HepG2 (cell line): ENCODE measurements at regions not wholly inside any gene's neighbourhood (a gene's known extent, or its start where the extent isn't known, plus 50 kb on each side); places are given as distances from the start of the nearest gene placed in this dataset.

ENCODE experiments used
- ATAC-seq: fragments of 200-7000 bp; cut with Tn5 transposase; 3 replicates; pipeline ENCODE4 v1.9.1; 2020; ENCODE audit warnings: mild to moderate bottlenecking, moderate library complexity
- BruUV-seq: library from RNA; stranded (reverse); fragments of 400-500 nt; replicated peaks from 2 replicates; lab custom pipeline; 2021; lab: Mats Ljungman, UMichigan
- CTCF ChIA-PET: fragments of 300-600 bp; formaldehyde crosslinking; extraction: SDS; loops from one replicate; lab custom pipeline; 2021; ENCODE audit warnings: low total read pairs, inconsistent platforms, low intra/inter-chr PET ratio; lab: Yijun Ruan, JAX
- POLR2A ChIA-PET: fragments of 350-600 bp; sonication (Branson Sonifier 250); formaldehyde crosslinking; loops from one replicate; lab custom pipeline; 2020; ENCODE audit warnings: antibody characterized with exemption, inconsistent platforms; lab: Yijun Ruan, JAX
- DNase-seq: peaks from one replicate; pipeline ENCODE4 v3.0.0-alpha.2; 2015; ENCODE audit warnings: low spot score
- FAIRE-seq: peaks from 3 replicates; lab custom pipeline; 2011; peaks lifted over from hg19 to GRCh38; lab: Jason Lieb, UNC
- H2AFZ ChIP-seq: one replicate; pipeline ENCODE4 v1.6.1; 2011; ENCODE audit warnings: low read length, inconsistent platforms
- H3K27ac ChIP-seq: fragments of 300-600 bp; 3 replicates; pipeline ENCODE4 v1.8.0; 2011; ENCODE audit warnings: mixed run types, mild to moderate bottlenecking, mixed read lengths, low read length, inconsistent platforms; ENCODE audit not compliant: insufficient read depth; ENCODE audit errors: extremely low read length
- H3K27me3 ChIP-seq, 2 experiments: fragments of 200-600 bp in 1 of 2; 2 replicates in 1 of 2; 3 replicates in 1 of 2; pipeline versions ENCODE4 v1.6.0 to v1.8.0; 2011; ENCODE audit warnings: low read length in 2 of 2, mild to moderate bottlenecking in 2 of 2, moderate library complexity in 2 of 2, inconsistent platforms in 1 of 2; ENCODE audit not compliant: insufficient read depth in 2 of 2, control insufficient read depth in 1 of 2
- H3K36me3 ChIP-seq, 2 experiments: fragments of 200-600 bp in 1 of 2; replicated peaks in 1 of 2; 2 replicates in 1 of 2; 3 replicates in 1 of 2; pipeline versions ENCODE4 v1.5.1 to v1.8.0; 2011; ENCODE audit warnings: low read length in 2 of 2, inconsistent platforms in 1 of 2; ENCODE audit not compliant: insufficient read depth in 2 of 2, control insufficient read depth in 1 of 2
- H3K4me1 ChIP-seq: 2 replicates; pipeline ENCODE4 v1.5.1; 2012; ENCODE audit warnings: low read length, inconsistent platforms; ENCODE audit not compliant: insufficient read depth
- H3K4me2 ChIP-seq: 2 replicates; pipeline ENCODE4 v1.6.0; 2011; ENCODE audit warnings: low read depth, low read length, inconsistent platforms
- H3K4me3 ChIP-seq, 3 experiments: fragments of 200-600 bp in 1 of 3; sonication (generic), shearing (Covaris generic) in 1 of 3; replicated peaks in 1 of 3; 2 replicates each; pipeline ENCODE4 v1.5.1; 2011 to 2016; ENCODE audit warnings: low read length in 3 of 3, inconsistent platforms in 2 of 3, low read depth in 2 of 3, mild to moderate bottlenecking in 2 of 3, control low read depth in 1 of 3, mixed read lengths in 1 of 3; ENCODE audit not compliant: insufficient read depth in 1 of 3
- H3K79me2 ChIP-seq: one replicate; pipeline ENCODE4 v1.6.1; 2011; ENCODE audit warnings: low read length, inconsistent platforms; ENCODE audit not compliant: insufficient read depth
- H3K9ac ChIP-seq: 2 replicates; pipeline ENCODE4 v1.6.0; 2011; ENCODE audit warnings: mild to moderate bottlenecking, low read depth, low read length, inconsistent platforms; ENCODE audit not compliant: insufficient read depth
- H3K9me3 ChIP-seq: 2 replicates; pipeline ENCODE4 v1.5.1; 2012; ENCODE audit warnings: mild to moderate bottlenecking, low read length
- H4K20me1 ChIP-seq: 2 replicates; pipeline ENCODE4 v1.6.0; 2011; ENCODE audit warnings: inconsistent platforms, mild to moderate bottlenecking, low read length, moderate library complexity; ENCODE audit not compliant: insufficient read depth
- FOXJ3 ChIP-seq: sonication (generic); formaldehyde crosslinking; IDR thresholded peaks from 2 replicates; pipeline ENCODE4 v1.4.0; 2020; ENCODE audit warnings: missing genetic modification reagents, mild to moderate bottlenecking, borderline replicate concordance
- IKZF1 ChIP-seq: fragments of 450-650 bp; IDR thresholded peaks from 2 replicates; pipeline ENCODE4 v1.7.1; 2016
- KLF11 ChIP-seq: IDR thresholded peaks from 2 replicates; pipeline ENCODE4 v1.6.1; 2016; ENCODE audit warnings: missing compliant biosample characterization
- ZFP62 ChIP-seq: sonication (generic); formaldehyde crosslinking; IDR thresholded peaks from 2 replicates; pipeline ENCODE4 v1.4.0; 2020; ENCODE audit warnings: missing genetic modification reagents
- ZKSCAN5 ChIP-seq: sonication (generic); formaldehyde crosslinking; IDR thresholded peaks from 2 replicates; pipeline ENCODE4 v1.5.1; 2020; ENCODE audit warnings: mild to moderate bottlenecking, missing genetic modification reagents
- ZNF101 ChIP-seq: sonication (generic); formaldehyde crosslinking; IDR thresholded peaks from 2 replicates; pipeline ENCODE4 v1.4.0; 2020; ENCODE audit warnings: mild to moderate bottlenecking, low read depth, missing genetic modification reagents, borderline replicate concordance
- ZNF160 ChIP-seq: sonication (generic); formaldehyde crosslinking; IDR thresholded peaks from 2 replicates; pipeline ENCODE4 v1.8.0; 2022; ENCODE audit warnings: mild to moderate bottlenecking, inconsistent platforms, missing genetic modification reagents
- ZNF3 ChIP-seq: IDR thresholded peaks from 2 replicates; pipeline ENCODE4 v1.7.0; 2017; ENCODE audit warnings: inconsistent platforms
- in situ Hi-C: cut with HindIII; loops from 2 replicates; pipeline ENCODE4 v1.10.0; 2017; ENCODE audit warnings: low pct_unique_long_range_greater_than_20kb; ENCODE audit not compliant: extremely low pct_ligation_motif_present
- intact Hi-C: fragments of 100-400 bp; cut with micrococcal nuclease; formaldehyde crosslinking; loops from one replicate; pipeline ENCODE4 v1.10.0; 2022; ENCODE audit not compliant: unreplicated experiment
- TF ChIP-seq, protein P1 (sequence below): sonication (generic); formaldehyde crosslinking; IDR thresholded peaks from 2 replicates; pipeline ENCODE4 v1.4.0; 2020; ENCODE audit warnings: missing genetic modification reagents
- TF ChIP-seq, protein P2 (sequence below): IDR thresholded peaks from 2 replicates; pipeline ENCODE4 v1.6.1; 2016; ENCODE audit warnings: low read depth, control low read depth
- TF ChIP-seq, protein P3 (sequence below): sonication (generic); formaldehyde crosslinking; IDR thresholded peaks from 2 replicates; pipeline ENCODE4 v1.8.0; 2022; ENCODE audit warnings: mild to moderate bottlenecking, missing genetic modification reagents

DNA sequence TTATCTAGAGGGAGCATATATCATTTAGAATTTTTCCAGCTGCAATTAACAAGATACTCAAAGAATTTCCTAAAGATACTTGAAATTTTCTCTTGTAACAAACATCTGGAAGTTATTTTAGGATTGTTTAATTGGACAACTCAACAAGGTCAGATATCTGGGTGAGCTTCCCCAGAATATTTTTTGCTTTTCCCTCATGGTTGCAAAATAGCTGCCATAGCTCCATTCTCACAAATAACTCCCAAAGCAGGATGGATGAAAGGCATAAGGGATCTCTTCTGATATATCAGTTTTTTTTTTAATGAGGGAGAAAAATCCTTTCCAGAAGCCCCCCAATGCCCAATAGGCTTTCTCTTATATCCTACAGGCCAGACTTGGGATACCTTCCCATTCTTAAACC, 56.6 kb upstream of the SLC25A26 start:
- Histone ChIP-seq H2AFZ (no peak overlapping the region), H3K79me2 (no peaks in the 10 kb centered on the region), H3K27ac (no peak overlapping the region), H3K36me3 (no peaks in the 10 kb centered on the region), H3K9me3 (no peaks in the 10 kb centered on the region), H3K4me3 (no peak overlapping the region), H3K9ac (no peak overlapping the region), H4K20me1 (no peaks in the 10 kb centered on the region), H3K27me3 (peaks cover 0 to 13% of the 10 kb centered on the region in 2 experiments; a peak in 1 of 5 replicates), H3K4me1 (peaks cover 5% of the 10 kb centered on the region), H3K4me2 (no peak overlapping the region)
- CTCF ChIA-PET = no interaction called here
- no peak for TF ChIP-seq IKZF1
- no peak for TF ChIP-seq ZNF3 (CRISPR knock-in tag)
- no peak for TF ChIP-seq ZKSCAN5 (CRISPR knock-in tag)
- no peak for TF ChIP-seq ZNF101 (CRISPR knock-in tag)
- TF ChIP-seq, protein P1, sequence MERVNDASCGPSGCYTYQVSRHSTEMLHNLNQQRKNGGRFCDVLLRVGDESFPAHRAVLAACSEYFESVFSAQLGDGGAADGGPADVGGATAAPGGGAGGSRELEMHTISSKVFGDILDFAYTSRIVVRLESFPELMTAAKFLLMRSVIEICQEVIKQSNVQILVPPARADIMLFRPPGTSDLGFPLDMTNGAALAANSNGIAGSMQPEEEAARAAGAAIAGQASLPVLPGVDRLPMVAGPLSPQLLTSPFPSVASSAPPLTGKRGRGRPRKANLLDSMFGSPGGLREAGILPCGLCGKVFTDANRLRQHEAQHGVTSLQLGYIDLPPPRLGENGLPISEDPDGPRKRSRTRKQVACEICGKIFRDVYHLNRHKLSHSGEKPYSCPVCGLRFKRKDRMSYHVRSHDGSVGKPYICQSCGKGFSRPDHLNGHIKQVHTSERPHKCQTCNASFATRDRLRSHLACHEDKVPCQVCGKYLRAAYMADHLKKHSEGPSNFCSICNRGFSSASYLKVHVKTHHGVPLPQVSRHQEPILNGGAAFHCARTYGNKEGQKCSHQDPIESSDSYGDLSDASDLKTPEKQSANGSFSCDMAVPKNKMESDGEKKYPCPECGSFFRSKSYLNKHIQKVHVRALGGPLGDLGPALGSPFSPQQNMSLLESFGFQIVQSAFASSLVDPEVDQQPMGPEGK = no peak
- TF ChIP-seq, protein P2, sequence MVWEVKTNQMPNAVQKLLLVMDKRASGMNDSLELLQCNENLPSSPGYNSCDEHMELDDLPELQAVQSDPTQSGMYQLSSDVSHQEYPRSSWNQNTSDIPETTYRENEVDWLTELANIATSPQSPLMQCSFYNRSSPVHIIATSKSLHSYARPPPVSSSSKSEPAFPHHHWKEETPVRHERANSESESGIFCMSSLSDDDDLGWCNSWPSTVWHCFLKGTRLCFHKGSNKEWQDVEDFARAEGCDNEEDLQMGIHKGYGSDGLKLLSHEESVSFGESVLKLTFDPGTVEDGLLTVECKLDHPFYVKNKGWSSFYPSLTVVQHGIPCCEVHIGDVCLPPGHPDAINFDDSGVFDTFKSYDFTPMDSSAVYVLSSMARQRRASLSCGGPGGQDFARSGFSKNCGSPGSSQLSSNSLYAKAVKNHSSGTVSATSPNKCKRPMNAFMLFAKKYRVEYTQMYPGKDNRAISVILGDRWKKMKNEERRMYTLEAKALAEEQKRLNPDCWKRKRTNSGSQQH (CRISPR knock-in tag) = no peak
- TF ChIP-seq, protein P3, sequence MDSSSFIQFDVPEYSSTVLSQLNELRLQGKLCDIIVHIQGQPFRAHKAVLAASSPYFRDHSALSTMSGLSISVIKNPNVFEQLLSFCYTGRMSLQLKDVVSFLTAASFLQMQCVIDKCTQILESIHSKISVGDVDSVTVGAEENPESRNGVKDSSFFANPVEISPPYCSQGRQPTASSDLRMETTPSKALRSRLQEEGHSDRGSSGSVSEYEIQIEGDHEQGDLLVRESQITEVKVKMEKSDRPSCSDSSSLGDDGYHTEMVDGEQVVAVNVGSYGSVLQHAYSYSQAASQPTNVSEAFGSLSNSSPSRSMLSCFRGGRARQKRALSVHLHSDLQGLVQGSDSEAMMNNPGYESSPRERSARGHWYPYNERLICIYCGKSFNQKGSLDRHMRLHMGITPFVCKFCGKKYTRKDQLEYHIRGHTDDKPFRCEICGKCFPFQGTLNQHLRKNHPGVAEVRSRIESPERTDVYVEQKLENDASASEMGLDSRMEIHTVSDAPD (CRISPR knock-in tag) = no peak
- TF ChIP-seq ZFP62 (CRISPR knock-in tag) = no peak
- no peak for TF ChIP-seq ZNF160 (CRISPR knock-in tag)
- no peak for TF ChIP-seq FOXJ3 (CRISPR knock-in tag)
- TF ChIP-seq KLF11 = no peak
- no peak for FAIRE-seq
- no peak for DNase-seq
- ATAC-seq = no peak
- in situ Hi-C loops = no loop called here
- POLR2A ChIA-PET = no interaction called here
- BruUV-seq = no TSS peak
- intact Hi-C loops = no loop called here
